Esophagus muscularis mucosa (tissue), 4 donors: ENCODE measurements at regions not wholly inside any gene's neighbourhood (a gene's known extent, or its start where the extent isn't known, plus 50 kb on each side); places are given as distances from the start of the nearest gene placed in this dataset.

Experiments
- DNase-seq: peaks from one replicate; pipeline ENCODE4 v3.0.0-alpha.2; 2017; ENCODE audit errors: extremely low spot score
- H3K27ac ChIP-seq, 4 donors: fragments of 200-600 bp; sonication (generic); replicated peaks in 1 of 4; 1 replicate in 3 of 4; 2 replicates in 1 of 4; pipeline ENCODE4 v1.5.1; 2016 to 2019; ENCODE audit warnings: mild to moderate bottlenecking in 1 of 4
- H3K27me3 ChIP-seq, 4 donors: fragments of 200-600 bp; sonication (generic); one replicate each; pipeline versions ENCODE4 v1.5.1 to v1.6.0; 2016 to 2019
- H3K36me3 ChIP-seq, 4 donors: fragments of 200-600 bp; sonication (generic); one replicate each; pipeline ENCODE4 v1.5.1; 2016 to 2019
- H3K4me1 ChIP-seq, 4 donors: fragments of 200-600 bp; sonication (generic); one replicate each; pipeline ENCODE4 v1.5.1; 2016 to 2019
- H3K4me3 ChIP-seq, 4 donors: fragments of 200-600 bp; sonication (generic); 1 replicate in 2 of 4; 2 replicates in 2 of 4; pipeline ENCODE4 v1.5.1; 2016 to 2019; ENCODE audit warnings: mild to moderate bottlenecking in 4 of 4, moderate library complexity in 1 of 4
- H3K9me3 ChIP-seq, 4 donors: fragments of 200-600 bp; sonication (generic); 1 replicate in 3 of 4; 2 replicates in 1 of 4; pipeline ENCODE4 v1.5.1; 2016 to 2019
- CTCF ChIP-seq, 3 experiments: fragments of 200-600 bp in 2 of 3; fragments of 450-650 bp in 1 of 3; sonication (generic) in 2 of 3; IDR thresholded peaks; one replicate each; pipeline ENCODE4 v1.5.1; 2017 to 2019; ENCODE audit warnings: antibody characterized with exemption in 3 of 3, mild to moderate bottlenecking in 2 of 3, moderate library complexity in 1 of 3
- EP300 ChIP-seq: sonication (generic); formaldehyde crosslinking; IDR thresholded peaks from one replicate; pipeline ENCODE4 v1.6.1; 2017; ENCODE audit warnings: antibody characterized with exemption
- POLR2A ChIP-seq: fragments of 450-650 bp; IDR thresholded peaks from one replicate; pipeline ENCODE4 v1.6.1; 2017; ENCODE audit warnings: antibody characterized with exemption, moderate library complexity, mild to moderate bottlenecking, low read depth
- POLR2AphosphoS5 ChIP-seq, 2 donors: sonication (generic); formaldehyde crosslinking; IDR thresholded peaks; one replicate each; pipeline ENCODE4 v1.6.1; 2017; ENCODE audit warnings: antibody characterized with exemption in 2 of 2
- WGBS: methylation state at CpG from one replicate; pipeline ENCODE4 v1.1.5; 2018; 5-methylcytosine and 5-hydroxymethylcytosine counted together
- intact Hi-C: fragments of 100-400 bp; cut with DNase I; formaldehyde crosslinking; loops from one replicate; pipeline ENCODE4 v1.15.1; 2023

- Histone ChIP-seq H3K4me3 (no peak overlapping the region), H3K9me3 (no peaks in the 10 kb centered on the region), H3K27ac (no peak overlapping the region), H3K27me3 (peaks cover 0 to 16% (median 0%) of the 10 kb centered on the region in 4 donors), H3K36me3 (no peaks in the 10 kb centered on the region), H3K4me1 (peaks cover 0 to 16% (median 13%) of the 10 kb centered on the region in 4 donors)
- peak; percentile 83 for DNase-seq
- intact Hi-C loops = no loop called here
- WGBS = 86% methylated on average over 6 of the region's 6 CpGs
- no peak for TF ChIP-seq POLR2AphosphoS5 (IDR thresholded peaks at IDR 0.05)
- TF ChIP-seq EP300 = no peak
- TF ChIP-seq POLR2A = no peak
- no peak for TF ChIP-seq CTCF (IDR thresholded peaks at IDR 0.05)
Observed at GRCh38 chr9:126153382-126153781, 173.2 kb upstream of the MVB12B start.

GRCh38 chr9:126154182-126154827 is 172.3 kb upstream of the MVB12B start:
- no peak for DNase-seq
- peaks cover 0 to 16% (median 13%) of the 10 kb centered on the region in 4 donors for H3K4me1 ChIP-seq

GRCh38 chr9:126154869-126155268 is 171.8 kb upstream of the MVB12B start:
- no peak for DNase-seq
- 91% methylated on average over 4 of the region's 5 CpGs for WGBS
- Histone ChIP-seq H3K27ac (no peak overlapping the region), H3K4me3 (no peak overlapping the region), H3K27me3 (peaks cover 0 to 16% (median 0%) of the 10 kb centered on the region in 4 donors), H3K4me1 (peaks cover 0 to 16% (median 13%) of the 10 kb centered on the region in 4 donors), H3K9me3 (no peaks in the 10 kb centered on the region), H3K36me3 (no peaks in the 10 kb centered on the region)
- intact Hi-C loops = no loop called here
- TF ChIP-seq EP300 = no peak
- no peak for TF ChIP-seq CTCF (IDR thresholded peaks at IDR 0.05)
- no peak for TF ChIP-seq POLR2A
- no peak for TF ChIP-seq POLR2AphosphoS5 (IDR thresholded peaks at IDR 0.05)

More at GRCh38 chr9:126154182-126154827, 172.3 kb upstream of the MVB12B start:
- Histone ChIP-seq H3K36me3 (no peaks in the 10 kb centered on the region), H3K9me3 (no peaks in the 10 kb centered on the region), H3K27me3 (peaks cover 0 to 16% (median 0%) of the 10 kb centered on the region in 4 donors), H3K27ac (no peak overlapping the region), H3K4me3 (no peak overlapping the region)
- TF ChIP-seq POLR2AphosphoS5 (IDR thresholded peaks at IDR 0.05) (no peak), POLR2A (no peak), CTCF (IDR thresholded peaks at IDR 0.05) (no peak), EP300 (no peak)
- intact Hi-C loops = no loop called here
- WGBS = 89% methylated on average over 10 of the region's 10 CpGs

- H3K27ac ChIP-seq = no peak overlapping the region
- peaks cover 0 to 16% (median 0%) of the 10 kb centered on the region in 4 donors for H3K27me3 ChIP-seq
- no peaks in the 10 kb centered on the region for H3K9me3 ChIP-seq
- no peak for TF ChIP-seq CTCF (IDR thresholded peaks at IDR 0.05)
- no peak for TF ChIP-seq POLR2A
- no peak for TF ChIP-seq EP300
- no peak for TF ChIP-seq POLR2AphosphoS5 (IDR thresholded peaks at IDR 0.05)
- no peak overlapping the region for H3K4me3 ChIP-seq
- peaks cover 0 to 13% (median 11%) of the 10 kb centered on the region in 4 donors for H3K4me1 ChIP-seq
- peak; percentile 86 for DNase-seq
- H3K36me3 ChIP-seq = no peaks in the 10 kb centered on the region
- 92% methylated on average over 12 of the region's 19 CpGs for WGBS
- intact Hi-C loops = no loop called here
Observed at GRCh38 chr9:126155756-126156664, 170.6 kb upstream of the MVB12B start.
